Endodermal cell (in vitro differentiated cells): ENCODE measurements at regions not wholly inside any gene's neighbourhood (a gene's known extent, or its start where the extent isn't known, plus 50 kb on each side); places are given as distances from the start of the nearest gene placed in this dataset.

Experiments used
- DNase-seq: peaks from one replicate; pipeline ENCODE4 v3.0.0-alpha.2; 2017
- H3K27ac ChIP-seq: 2 replicates; pipeline ENCODE4 v1.5.1; 2013; ENCODE audit warnings: mild to moderate bottlenecking, low read depth, low read length, moderate library complexity
- H3K27me3 ChIP-seq: 2 replicates; pipeline ENCODE4 v1.6.1; 2013; ENCODE audit warnings: mild to moderate bottlenecking, low read length, moderate library complexity; ENCODE audit not compliant: insufficient read depth, control insufficient read depth, poor library complexity, severe bottlenecking
- H3K36me3 ChIP-seq: 2 replicates; pipeline ENCODE4 v1.7.0; 2013; ENCODE audit warnings: mild to moderate bottlenecking, low read length, moderate library complexity; ENCODE audit not compliant: control insufficient read depth, insufficient read depth
- H3K4me1 ChIP-seq: one replicate; pipeline ENCODE4 v1.7.0; 2013; ENCODE audit warnings: low read length; ENCODE audit not compliant: control insufficient read depth, insufficient read depth
- H3K4me3 ChIP-seq: 2 replicates; pipeline ENCODE4 v1.5.1; 2013; ENCODE audit warnings: mild to moderate bottlenecking, low read length, moderate library complexity
- H3K9ac ChIP-seq: 2 replicates; pipeline ENCODE4 v1.6.1; 2013; ENCODE audit warnings: mild to moderate bottlenecking, low read length, moderate library complexity; ENCODE audit not compliant: poor library complexity, severe bottlenecking; ENCODE audit errors: extremely low read depth
- H3K9me3 ChIP-seq: 2 replicates; pipeline ENCODE4 v1.6.1; 2013; ENCODE audit warnings: mild to moderate bottlenecking, low read length, moderate library complexity; ENCODE audit not compliant: control insufficient read depth
- H3K27ac Mint-ChIP-seq: 2 replicates; pipeline ENCODE4 v1.8.0; 2020; ENCODE audit warnings: mixed read lengths
- H3K27me3 Mint-ChIP-seq: 2 replicates; pipeline ENCODE4 v1.8.0; 2021; ENCODE audit warnings: mild to moderate bottlenecking, mixed read lengths; ENCODE audit not compliant: insufficient read depth
- H3K36me3 Mint-ChIP-seq: 2 replicates; pipeline ENCODE4 v1.8.0; 2020; ENCODE audit warnings: low read depth, mixed read lengths
- H3K4me1 Mint-ChIP-seq: 2 replicates; pipeline ENCODE4 v1.8.0; 2020; ENCODE audit warnings: mixed read lengths
- H3K4me3 Mint-ChIP-seq: 2 replicates; pipeline ENCODE4 v1.8.0; 2020; ENCODE audit warnings: mild to moderate bottlenecking, moderate library complexity, mixed read lengths
- H3K9me3 Mint-ChIP-seq: 2 replicates; pipeline ENCODE4 v1.8.0; 2020; ENCODE audit warnings: mild to moderate bottlenecking, mixed read lengths
- CTCF ChIP-seq: fragments of 200-600 bp; sonication (generic); conservative IDR thresholded peaks from 2 replicates; pipeline ENCODE4 v1.5.0; 2021; ENCODE audit warnings: antibody characterized with exemption, mild to moderate bottlenecking
- WGBS, 2 experiments: methylation state at CpG; one replicate each; pipeline versions ENCODE4 v1.1.5 to v1.1.7; 2013; ENCODE audit warnings: missing lambda C conversion rate in 2 of 2, mixed read lengths in 1 of 2; ENCODE audit not compliant: insufficient coverage in 1 of 2, insufficient read length in 1 of 2; 5-methylcytosine and 5-hydroxymethylcytosine counted together

GRCh38 chr2:235240574-235240973 lies 253.3 kb upstream of the AGAP1 start:
- no peak overlapping the region for H3K27ac ChIP-seq
- TF ChIP-seq CTCF: no peak

GRCh38 chr2:235244255-235245220 lies 249.3 kb upstream of the AGAP1 start:
- Mint-ChIP-seq H3K36me3 (no peaks in the 10 kb centered on the region), H3K4me3 (no peak overlapping the region), H3K4me1 (no peaks in the 10 kb centered on the region), H3K27ac (no peak overlapping the region), H3K9me3 (no peaks in the 10 kb centered on the region), H3K27me3 (no peaks in the 10 kb centered on the region)
- Histone ChIP-seq H3K4me3 (no peak overlapping the region), H3K9ac (no peak overlapping the region), H3K27ac (no peak overlapping the region), H3K27me3 (no peaks in the 10 kb centered on the region), H3K4me1 (no peaks in the 10 kb centered on the region), H3K36me3 (no peaks in the 10 kb centered on the region), H3K9me3 (no peaks in the 10 kb centered on the region)
- no peak for DNase-seq
- no peak for TF ChIP-seq CTCF
- WGBS, 2 experiments: 83 to 87% methylated on average over 2 to 8 of the region's 8 CpGs

More at GRCh38 chr2:235240574-235240973, 253.3 kb upstream of the AGAP1 start:
- H3K27ac Mint-ChIP-seq: no peak overlapping the region
- no peaks in the 10 kb centered on the region for H3K4me1 Mint-ChIP-seq
- H3K27me3 Mint-ChIP-seq: no peaks in the 10 kb centered on the region
- H3K27me3 ChIP-seq: no peaks in the 10 kb centered on the region
- H3K36me3 Mint-ChIP-seq: no peaks in the 10 kb centered on the region
- no peak overlapping the region for H3K4me3 Mint-ChIP-seq
- DNase-seq: no peak
- no peak overlapping the region for H3K4me3 ChIP-seq
- H3K9ac ChIP-seq: no peak overlapping the region
- H3K4me1 ChIP-seq: no peaks in the 10 kb centered on the region
- H3K9me3 Mint-ChIP-seq: no peaks in the 10 kb centered on the region
- H3K9me3 ChIP-seq: no peaks in the 10 kb centered on the region
- 74 to 76% methylated on average over 5 of the region's 5 CpGs for WGBS, 2 experiments
- no peaks in the 10 kb centered on the region for H3K36me3 ChIP-seq

- H3K9ac ChIP-seq: no peak overlapping the region
- H3K9me3 ChIP-seq: no peaks in the 10 kb centered on the region
- 83 to 84% methylated on average over 1 of the region's 1 CpG for WGBS, 2 experiments
- no peak overlapping the region for H3K4me3 ChIP-seq
- Mint-ChIP-seq H3K27me3 (no peaks in the 10 kb centered on the region), H3K36me3 (no peaks in the 10 kb centered on the region), H3K9me3 (no peaks in the 10 kb centered on the region), H3K4me1 (no peaks in the 10 kb centered on the region), H3K27ac (no peak overlapping the region), H3K4me3 (no peak overlapping the region)
- TF ChIP-seq CTCF: no peak
- no peaks in the 10 kb centered on the region for H3K4me1 ChIP-seq
- H3K36me3 ChIP-seq: no peaks in the 10 kb centered on the region
- H3K27me3 ChIP-seq: no peaks in the 10 kb centered on the region
- H3K27ac ChIP-seq: no peak overlapping the region
- no peak for DNase-seq
Measured at GRCh38 chr2:235247001-235247400, 246.8 kb upstream of the AGAP1 start.
